DMS153 treated with DMSO at 0.1 percent for 48 hours (cell line): ENCODE measurements at regions not wholly inside any gene's neighbourhood (a gene's known extent, or its start where the extent isn't known, plus 50 kb on each side); places are given as distances from the start of the nearest gene placed in this dataset.

Experiments
- DNase-seq: peaks from one replicate; lab custom pipeline; 2025; ENCODE audit not compliant: unreplicated experiment; lab: John Stamatoyannopoulos, UW

DNA sequence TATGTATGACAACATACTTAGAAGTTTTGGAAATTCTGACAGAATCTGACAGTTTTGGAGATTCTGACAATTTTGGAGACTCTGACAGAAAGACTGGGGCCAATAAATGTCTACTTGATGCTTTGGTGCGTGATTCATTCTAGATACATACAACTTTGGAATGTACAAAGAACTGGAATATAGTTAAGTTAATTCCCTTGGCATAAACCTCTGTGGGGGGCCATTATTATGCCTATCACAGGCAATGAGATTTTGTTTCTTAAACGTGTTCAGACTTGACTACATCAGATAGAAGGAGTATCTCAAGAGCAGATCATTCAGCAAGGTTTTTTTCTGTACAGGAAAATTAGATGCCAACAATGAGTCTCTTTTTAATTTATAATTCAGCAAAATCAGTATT, 617.6 kb upstream of the ZNF717 start:
- no peak for DNase-seq

DNA sequence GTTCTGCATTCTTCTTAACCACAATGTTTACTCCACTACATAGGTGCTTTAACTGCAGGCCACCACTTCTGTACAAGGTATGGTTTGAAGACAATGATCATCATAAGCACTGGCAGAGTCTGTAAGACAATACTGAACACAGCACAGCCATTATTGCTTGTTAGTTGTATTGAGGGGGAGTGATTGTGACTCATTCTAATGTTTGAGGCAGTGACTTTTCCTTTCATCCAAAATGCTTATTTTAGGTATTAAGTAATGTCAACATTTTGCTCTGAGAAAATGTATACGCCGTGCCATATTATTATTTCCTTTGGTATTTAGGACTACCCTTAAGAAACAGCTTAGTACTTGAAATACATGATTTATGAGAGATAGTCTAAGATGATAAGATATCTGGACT, 618.2 kb upstream of the ZNF717 start:
- peak; percentile 1 for DNase-seq

DNA sequence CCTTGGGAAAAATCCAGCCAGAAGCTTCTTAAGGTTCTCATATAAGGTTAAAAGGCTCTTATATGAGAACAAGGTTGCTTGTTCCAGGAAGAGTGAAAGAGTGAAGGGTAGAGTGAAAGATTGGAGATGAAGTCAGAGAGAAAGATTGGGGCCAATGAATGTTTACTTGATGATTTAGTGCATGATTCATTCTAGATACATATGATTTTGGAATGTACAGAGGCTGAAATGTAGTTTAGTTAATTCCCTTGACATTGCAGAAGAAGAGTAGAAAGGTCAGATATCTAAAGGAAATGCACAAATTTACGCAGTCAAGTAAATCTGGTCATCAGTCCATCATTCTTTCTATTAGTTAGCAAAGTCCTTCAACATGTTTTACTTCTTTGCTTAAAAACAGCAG, 619.8 kb upstream of the ZNF717 start:
- DNase-seq, result no peak

DNA sequence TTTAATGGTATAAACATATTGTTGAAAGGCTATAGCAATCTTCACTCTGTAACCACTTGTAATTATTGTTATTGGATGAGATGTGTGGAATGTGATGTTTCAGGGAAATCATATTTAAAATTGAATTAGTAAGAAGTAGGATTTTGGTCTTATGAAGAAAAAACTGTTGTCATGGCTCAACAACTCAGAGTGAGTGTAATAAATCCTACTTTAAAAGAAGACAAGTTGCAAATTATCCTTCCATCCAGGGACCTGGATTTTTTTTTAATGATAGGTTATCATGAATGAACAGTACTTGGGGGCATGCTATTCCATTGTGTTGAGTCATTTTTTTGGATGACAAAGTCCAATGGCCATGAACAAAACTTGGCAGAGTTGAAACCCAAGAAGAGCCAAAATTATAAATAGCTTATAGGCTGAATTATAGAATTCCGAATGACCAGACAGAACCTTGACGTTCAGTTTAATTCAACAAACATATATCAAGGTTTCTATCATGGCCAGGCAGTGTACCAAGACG, 625.5 kb upstream of the ZNF717 start:
- DNase-seq, result no peak

DNA sequence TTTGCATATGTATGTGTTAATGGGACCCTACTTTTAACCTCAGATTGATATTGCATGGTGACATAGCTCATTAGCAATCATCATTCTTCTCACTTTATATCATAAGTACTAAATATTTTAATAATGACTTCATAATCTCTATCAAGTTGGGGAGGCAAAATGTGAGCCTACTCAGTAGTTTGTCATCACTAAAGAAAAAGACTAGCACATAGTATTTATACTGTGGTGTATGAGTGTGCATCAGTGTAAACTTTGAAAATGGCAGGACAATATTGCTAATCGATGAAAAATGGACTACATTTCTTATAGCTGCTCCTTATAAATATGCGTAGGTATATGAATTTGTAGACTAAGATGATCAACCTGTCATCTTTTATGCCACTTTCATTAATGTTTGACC, 624.5 kb upstream of the ROBO2 start:
- no peak for DNase-seq

DNA sequence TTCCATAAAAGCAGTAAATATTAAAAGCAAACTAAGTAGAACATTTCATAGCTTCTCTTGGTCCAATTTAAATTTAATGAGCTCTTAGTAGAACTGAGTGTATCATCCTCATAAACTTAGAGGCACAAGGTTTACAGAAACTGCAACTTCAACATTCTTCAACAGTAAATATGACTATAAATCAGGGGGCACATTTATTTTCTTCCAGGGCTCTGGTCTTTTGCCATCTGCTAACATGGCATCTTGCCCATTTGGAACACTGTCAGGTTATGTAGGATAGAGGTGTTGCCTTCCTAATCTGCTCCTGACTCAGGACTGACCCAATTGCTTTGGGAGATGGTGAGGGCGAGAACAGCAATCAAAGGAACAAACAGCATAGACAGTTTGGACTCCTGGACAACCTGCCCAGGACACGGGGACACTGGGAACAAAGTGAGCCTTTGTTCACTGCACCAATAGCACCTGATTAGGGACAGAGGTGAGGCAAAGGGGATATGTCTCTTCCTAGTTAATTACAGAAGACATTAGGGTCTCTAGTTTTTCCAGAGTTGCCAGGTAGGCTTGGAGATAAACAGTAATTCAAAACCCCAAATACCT, 610.2 kb upstream of the ROBO2 start:
- no peak for DNase-seq

DNA sequence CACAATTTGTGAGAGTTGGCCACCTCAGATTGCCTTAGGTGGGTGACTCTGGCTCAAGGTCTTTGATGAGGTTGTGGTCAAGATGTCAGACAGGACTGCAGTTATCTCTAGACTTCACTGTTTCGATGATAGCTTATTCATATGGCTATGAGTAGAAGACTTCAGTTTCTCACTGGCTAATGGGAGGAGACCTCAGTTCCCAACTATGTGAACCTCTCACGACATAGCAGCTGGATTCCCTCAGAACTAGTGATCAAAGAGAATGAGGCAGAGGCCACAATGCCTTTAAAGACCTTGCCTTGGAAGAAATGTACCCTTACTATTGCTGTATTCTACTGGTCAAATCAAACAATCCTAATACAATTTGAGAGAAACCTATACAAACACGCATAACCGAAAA, 607.5 kb upstream of the ROBO2 start:
- DNase-seq, result no peak

DNA sequence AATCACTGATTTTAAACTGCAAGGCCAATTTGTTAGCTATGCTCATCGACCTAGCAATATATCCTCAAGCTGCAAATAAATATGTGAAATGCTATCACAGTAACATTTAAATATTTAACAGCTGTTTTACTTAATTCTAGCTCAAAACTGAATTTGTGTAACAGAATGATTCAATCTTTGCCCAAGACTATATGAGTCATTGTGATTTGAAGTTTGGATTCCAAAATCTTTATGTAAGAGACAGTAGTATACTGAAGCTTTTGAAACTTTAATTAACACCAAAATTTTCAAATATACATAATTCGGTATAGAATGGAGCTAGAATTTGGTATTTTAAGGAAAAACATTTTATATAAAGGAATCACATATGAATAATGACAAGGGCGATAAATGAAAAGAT, 603.0 kb upstream of the ROBO2 start:
- no peak for DNase-seq

DNA sequence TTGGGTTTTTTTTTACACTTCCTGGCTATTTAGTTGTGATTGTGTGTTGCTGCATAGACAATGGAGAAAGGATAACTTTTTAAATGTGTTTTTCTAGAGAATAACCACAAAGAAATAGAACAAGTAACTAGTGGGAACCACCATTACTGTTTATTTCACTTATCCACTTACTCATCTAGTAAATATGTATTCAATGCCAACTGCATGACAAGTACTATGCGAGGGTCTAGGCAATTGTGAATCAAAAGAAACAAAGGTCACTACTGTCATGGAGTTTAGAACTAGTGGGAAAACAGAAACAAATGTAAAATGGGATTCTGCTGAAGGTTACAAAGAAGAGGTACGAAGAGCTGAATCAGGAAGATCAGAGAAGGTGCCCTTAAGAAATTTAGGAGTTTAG, 600.9 kb upstream of the ROBO2 start:
- DNase-seq, result no peak

DNA sequence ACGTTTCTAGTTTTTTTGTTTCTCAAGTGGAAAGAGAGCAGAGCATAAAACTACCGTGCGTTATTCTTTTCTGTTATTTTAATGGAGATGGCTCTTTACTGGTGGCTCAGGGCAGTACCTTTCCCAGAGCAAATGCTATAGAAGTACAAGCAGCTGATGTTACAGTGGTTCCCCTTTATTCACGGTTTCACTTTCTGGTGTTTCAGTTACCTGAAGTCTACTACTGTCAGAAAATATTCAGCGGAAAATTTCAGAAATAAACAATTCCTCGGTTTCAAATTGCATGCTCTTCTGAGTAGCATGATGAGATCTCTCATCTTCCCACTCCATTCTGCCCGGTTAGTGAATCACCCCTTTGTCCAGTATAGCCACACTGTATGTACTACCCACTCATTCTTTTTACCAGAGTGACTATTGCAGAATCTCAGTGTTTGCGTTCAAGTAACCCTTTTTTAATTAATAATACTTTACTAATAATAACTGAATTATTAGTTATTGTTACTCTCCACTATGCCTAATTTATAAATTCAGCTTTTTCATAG, 597.5 kb upstream of the ROBO2 start:
- DNase-seq, result no peak

DNA sequence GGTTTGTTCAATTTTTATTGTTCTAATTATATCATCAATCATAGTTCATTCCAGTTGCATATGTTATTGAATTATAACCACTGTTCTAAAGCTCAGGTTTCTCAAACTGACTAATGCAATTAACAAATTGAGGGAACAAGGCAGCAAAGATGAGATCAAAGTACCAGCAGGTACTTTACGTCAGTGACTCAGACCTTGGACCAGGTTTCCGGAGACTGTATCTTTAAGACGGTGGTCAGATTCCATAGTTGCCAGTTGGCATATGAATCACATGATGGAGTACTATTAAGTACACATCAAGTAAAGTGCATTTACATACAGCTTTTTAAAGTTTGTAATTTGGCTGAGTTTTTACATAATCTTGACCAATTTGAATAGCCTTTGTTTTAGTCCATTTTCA, 583.6 kb upstream of the ROBO2 start:
- no peak for DNase-seq

DNA sequence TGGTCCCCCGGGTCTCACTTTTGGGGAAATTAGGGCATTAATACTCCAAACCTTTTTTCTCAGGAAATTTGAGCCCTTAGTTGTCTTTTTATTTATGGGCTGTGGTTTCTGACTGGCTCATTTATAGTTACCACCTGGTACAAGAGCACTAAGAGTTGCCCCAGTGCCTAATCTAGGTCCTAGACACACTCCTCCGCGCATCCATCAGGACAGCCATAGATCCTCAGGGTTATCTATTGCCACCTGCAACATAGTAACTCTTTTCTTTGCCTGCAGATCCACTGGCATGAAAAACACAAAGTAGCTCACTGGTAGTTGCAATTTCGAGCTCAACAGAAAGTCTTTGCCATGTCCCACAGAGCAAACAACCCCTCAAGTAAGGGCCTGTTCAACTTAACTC, 576.4 kb upstream of the ROBO2 start:
- DNase-seq, result no peak

DNA sequence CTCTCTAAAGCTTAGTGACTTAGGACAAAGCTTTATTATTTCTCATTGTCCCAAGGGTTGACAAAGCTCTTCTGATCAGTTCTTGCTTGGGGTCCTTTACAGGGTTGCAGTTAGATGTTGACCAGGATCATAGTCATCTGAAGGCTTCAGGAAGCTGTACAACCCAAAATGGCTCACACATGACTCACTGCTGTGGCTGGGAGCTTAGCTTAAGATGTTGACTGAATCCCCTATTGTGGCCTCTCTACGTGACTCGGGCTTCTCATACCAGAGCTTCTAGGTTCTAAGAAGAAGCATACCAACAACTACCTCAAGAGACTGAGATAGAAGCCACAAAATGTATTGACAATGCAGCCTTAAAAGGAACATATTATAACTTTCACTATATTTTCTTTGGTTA, 569.6 kb upstream of the ROBO2 start:
- no peak for DNase-seq

DNA sequence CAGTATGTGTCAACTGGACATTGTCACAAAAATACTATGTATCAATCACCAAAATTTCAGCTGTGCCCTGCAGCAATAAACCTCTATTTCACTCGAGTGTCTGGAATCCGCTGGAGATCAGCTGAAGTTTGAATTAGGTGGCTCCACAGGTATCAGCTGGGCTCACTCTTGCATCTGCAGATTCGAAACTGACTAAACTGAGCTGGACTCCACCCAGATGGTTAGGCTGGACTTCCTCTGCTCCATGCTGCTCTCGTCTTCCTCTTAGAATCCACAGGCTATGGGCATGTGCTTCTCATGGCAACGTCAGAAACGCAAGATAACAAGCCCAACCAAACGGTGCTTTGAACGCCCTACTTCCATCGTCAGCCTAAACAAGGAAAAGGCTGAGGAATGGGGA, 565.3 kb upstream of the ROBO2 start:
- no peak for DNase-seq

DNA sequence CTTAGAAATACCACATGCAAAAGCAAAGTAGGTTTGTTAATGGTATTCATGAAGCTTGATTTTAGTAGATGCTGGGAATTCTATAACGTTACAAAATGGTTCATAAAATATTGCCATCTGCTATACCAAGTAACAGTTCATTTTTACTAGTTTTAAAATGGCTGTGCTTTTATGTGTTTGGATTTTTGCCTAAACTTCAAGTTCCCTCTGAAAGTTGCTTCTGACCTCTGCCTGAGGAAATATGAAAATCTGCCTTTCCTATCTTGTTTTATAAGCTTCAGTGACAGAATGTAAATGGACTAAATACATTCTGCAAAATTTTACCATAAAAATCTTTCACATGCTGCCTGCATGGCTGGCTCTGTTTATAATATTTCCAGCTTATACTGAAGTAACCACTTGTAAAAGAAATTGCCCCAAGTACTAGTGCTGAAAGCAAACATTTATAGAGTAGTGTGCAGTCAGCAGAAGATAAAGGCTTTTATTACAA, 560.7 kb upstream of the ROBO2 start:
- DNase-seq, result no peak

DNA sequence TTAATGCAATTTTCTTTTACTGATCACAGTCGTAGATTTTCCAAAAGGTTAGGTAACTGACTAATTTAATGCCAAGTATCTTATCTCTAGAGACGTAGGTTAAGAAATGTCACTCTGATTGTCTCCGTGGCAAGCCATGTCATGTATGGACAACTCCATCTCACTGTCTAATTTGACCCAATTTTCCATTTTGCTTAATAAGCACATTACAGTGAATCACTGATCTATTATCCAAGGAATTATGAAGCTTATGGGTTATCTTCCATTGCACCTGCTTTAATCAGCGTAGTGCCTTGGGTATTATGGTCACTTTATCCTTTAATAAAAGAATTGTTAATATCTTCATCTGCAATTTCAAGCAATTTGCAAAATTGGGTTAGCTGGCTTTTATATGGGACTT, 557.4 kb upstream of the ROBO2 start:
- no peak for DNase-seq

DNA sequence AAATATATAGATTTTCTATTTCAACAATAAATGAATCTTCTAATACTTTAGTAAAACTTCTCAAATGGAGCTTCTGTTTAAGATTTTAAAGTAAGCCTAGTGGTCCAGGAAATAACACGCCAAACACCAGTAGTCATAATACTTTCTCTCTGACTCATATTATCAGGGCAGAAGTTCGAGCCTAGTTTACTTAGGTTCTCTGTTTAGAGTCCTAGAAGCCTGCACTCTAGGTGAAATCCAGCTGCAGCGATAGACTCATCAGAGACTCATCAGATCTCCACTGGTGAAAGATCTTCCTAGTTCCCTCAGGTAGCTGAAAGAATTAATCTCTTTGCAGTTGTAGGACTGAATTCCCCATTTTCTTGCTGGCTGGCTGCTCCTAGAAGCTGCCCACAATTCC, 552.5 kb upstream of the ROBO2 start:
- DNase-seq, result no peak

DNA sequence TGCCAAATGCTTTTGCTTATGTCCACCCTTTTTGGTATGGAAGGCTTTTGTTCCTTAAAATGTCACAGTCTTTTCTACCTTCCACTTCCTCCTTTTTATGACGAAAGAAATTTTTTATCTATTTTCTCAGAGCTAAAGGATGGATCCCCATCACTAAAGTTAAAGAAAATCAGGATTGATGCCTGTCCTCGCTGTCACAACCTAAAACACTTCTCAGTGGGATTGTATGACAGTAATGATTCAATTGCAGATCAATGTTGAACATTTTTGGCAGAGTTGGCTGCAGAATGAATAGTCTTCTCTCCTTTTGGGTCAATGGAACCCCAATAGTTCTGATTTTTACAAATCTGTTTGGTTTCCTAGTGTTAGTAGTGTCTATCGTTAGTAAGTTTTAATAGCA, 549.8 kb upstream of the ROBO2 start:
- no peak for DNase-seq

DNA sequence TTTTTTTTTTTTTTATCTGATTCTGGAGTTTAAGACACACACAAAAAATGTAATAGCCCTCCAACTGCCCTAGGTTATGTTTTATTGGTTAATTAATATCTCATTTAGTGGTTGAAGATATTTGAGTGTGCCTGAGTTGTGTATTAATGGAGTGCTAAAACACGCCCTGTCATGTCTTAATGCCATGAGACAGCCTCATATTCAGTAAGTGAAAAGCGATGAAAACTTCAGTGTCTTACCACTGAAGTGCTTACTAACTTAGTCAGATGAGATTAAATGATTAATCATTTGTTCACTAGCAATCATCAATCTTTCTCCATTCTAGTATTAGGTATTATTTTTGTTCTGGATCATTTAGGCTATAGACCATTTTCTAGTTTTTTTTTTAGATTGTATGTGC, 544.7 kb upstream of the ROBO2 start:
- DNase-seq, result no peak

DNA sequence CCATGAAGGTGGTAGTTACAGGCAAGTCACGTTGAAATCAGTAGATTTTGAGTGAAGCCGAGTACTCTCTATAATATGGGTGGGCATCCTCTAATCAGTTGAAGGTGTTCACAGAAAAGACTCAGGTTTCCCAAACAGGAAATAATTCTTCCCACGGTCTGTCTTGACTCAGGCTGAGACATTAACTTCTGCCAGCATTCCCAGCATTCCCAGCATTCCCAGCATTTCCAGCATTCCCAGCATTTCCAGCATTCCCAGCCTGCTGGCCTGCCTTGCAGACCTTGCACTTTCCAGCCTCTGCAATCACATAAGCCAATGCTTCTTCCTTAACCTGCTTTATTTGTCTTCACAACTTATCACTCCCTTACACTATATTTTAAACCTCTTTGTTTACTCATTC, 542.3 kb upstream of the ROBO2 start:
- DNase-seq, result no peak

DNA sequence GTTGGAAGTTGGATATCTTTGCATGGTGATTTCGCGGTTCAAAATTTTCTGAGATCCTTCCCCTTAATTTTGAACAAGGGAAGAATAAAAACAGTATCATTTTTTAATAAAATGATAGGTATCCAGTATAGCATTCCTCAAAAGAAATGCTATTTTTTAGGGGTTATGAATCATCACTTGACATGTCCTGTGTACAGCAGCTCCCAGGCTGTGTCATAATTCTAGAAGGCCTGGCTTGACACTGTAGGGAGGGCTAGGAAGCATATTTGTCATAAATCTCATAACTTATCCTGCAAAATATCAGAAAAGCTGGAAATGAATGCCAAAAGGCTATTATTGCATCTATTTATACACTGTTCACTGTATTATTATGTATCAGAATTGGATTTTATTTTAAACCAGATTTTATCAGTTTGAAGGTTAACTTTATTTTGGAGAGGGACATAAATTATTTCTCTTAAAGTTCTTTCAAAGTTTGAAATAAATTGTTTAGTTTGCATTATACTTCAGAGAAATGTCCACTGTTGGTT, 539.1 kb upstream of the ROBO2 start:
- DNase-seq, result no peak

DNA sequence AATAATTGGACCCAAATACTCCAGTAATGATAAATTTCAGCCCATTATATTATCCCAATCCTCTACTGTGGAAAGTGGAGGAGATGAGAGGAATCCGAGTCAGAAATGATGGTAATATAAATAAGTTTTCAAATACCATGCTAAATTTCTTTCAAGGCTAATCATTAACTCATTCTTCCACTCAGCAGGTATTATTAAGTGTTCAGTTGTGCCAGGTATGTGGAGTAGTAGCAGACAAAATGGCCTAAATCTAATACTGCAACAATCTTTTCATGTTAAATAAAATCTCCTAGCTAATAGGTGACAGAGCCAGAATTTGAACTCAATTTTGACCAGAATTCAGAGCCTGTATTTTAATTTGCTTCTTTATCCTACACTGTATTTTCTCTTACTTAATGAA, 538.6 kb upstream of the ROBO2 start:
- no peak for DNase-seq

DNA sequence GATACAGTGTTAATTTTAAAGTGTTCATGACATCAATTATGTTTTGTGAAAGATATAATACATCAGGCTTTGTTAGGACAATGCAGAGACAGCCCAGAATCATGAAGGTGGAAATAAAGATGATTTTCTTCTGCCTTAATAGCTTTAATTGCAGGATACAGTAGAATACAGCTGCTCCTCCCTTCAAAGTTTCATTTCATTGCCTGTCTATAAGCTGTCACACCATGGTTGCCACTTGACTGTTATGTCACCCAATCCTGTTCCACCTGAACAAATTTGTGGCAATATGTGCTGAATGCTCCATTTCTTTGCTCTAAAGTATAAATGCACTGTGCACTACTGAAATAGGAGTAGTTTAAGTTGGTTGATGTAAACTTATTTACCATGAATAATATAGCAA, 537.8 kb upstream of the ROBO2 start:
- no peak for DNase-seq
